Peyer's patch (tissue), 4 donors: ENCODE measurements at regions not wholly inside any gene's neighbourhood (a gene's known extent, or its start where the extent isn't known, plus 50 kb on each side); places are given as distances from the start of the nearest gene placed in this dataset.

Source experiments
- DNase-seq, 3 donors: peaks; one replicate each; pipeline ENCODE4 v3.0.0-alpha.2; 2017 to 2019
- H3K27ac ChIP-seq, 4 donors: fragments of 200-600 bp; sonication (generic); one replicate each; pipeline ENCODE4 v1.5.1; 2016 to 2019
- H3K27me3 ChIP-seq, 2 donors: fragments of 200-600 bp; sonication (generic); one replicate each; pipeline ENCODE4 v1.5.1; 2019
- H3K36me3 ChIP-seq, 3 donors: fragments of 200-600 bp; sonication (generic); one replicate each; pipeline ENCODE4 v1.5.1; 2016 to 2019
- H3K4me1 ChIP-seq, 4 donors: fragments of 200-600 bp; sonication (generic); one replicate each; pipeline ENCODE4 v1.5.1; 2016 to 2019
- H3K4me3 ChIP-seq, 4 donors: fragments of 200-600 bp; sonication (generic); 1 replicate in 3 of 4; 2 replicates in 1 of 4; pipeline ENCODE4 v1.5.1; 2016 to 2019; ENCODE audit warnings: mild to moderate bottlenecking in 1 of 4
- H3K9me3 ChIP-seq, 4 donors: fragments of 200-600 bp; sonication (generic); one replicate each; pipeline ENCODE4 v1.5.1; 2016 to 2019; ENCODE audit warnings: mild to moderate bottlenecking in 1 of 4
- CTCF ChIP-seq, 6 experiments: fragments of 450-650 bp in 4 of 6; fragments of 200-600 bp in 2 of 6; sonication (generic) in 1 of 6; IDR thresholded peaks; one replicate each; pipeline ENCODE4 v1.5.1; 2017 to 2019; ENCODE audit warnings: antibody characterized with exemption in 6 of 6, mild to moderate bottlenecking in 3 of 6, moderate library complexity in 1 of 6
- POLR2A ChIP-seq, 2 donors: fragments of 450-650 bp; IDR thresholded peaks; one replicate each; pipeline ENCODE4 v1.5.1; 2017; ENCODE audit warnings: antibody characterized with exemption in 2 of 2, mild to moderate bottlenecking in 2 of 2, moderate library complexity in 2 of 2

GRCh38 chr3:28727307-28727706 is 378.7 kb upstream of the AZI2 start:
- Histone ChIP-seq H3K36me3 (no peaks in the 10 kb centered on the region), H3K27me3 (no peaks in the 10 kb centered on the region), H3K4me3 (no peak overlapping the region), H3K9me3 (no peaks in the 10 kb centered on the region), H3K27ac (no peak overlapping the region), H3K4me1 (no peaks in the 10 kb centered on the region)
- DNase-seq: no peak
- TF ChIP-seq CTCF (IDR thresholded peaks at IDR 0.05) (no peak), POLR2A (IDR thresholded peaks at IDR 0.05) (no peak)

GRCh38 chr3:28738425-28738824 is 389.8 kb upstream of the AZI2 start:
- Histone ChIP-seq H3K4me3 (no peak overlapping the region), H3K4me1 (no peaks in the 10 kb centered on the region), H3K9me3 (no peaks in the 10 kb centered on the region), H3K36me3 (no peaks in the 10 kb centered on the region), H3K27me3 (no peaks in the 10 kb centered on the region), H3K27ac (no peak overlapping the region)
- DNase-seq: no peak
- TF ChIP-seq POLR2A (IDR thresholded peaks at IDR 0.05) (no peak), CTCF (IDR thresholded peaks at IDR 0.05) (no peak)

- no peaks in the 10 kb centered on the region for H3K4me1 ChIP-seq
- no peaks in the 10 kb centered on the region for H3K36me3 ChIP-seq
- no peaks in the 10 kb centered on the region for H3K27me3 ChIP-seq
- no peak overlapping the region for H3K27ac ChIP-seq
- TF ChIP-seq CTCF (IDR thresholded peaks at IDR 0.05): no peak
- no peak for TF ChIP-seq POLR2A (IDR thresholded peaks at IDR 0.05)
- no peak overlapping the region for H3K4me3 ChIP-seq
- no peaks in the 10 kb centered on the region for H3K9me3 ChIP-seq
- no peak for DNase-seq
Measured at GRCh38 chr3:28739647-28740046, 391.0 kb upstream of the AZI2 start.

- no peak for DNase-seq
- H3K27ac ChIP-seq: no peak overlapping the region
Measured at GRCh38 chr3:28743271-28743670, 394.6 kb upstream of the AZI2 start.

GRCh38 chr3:28743831-28744230 is 395.2 kb upstream of the AZI2 start:
- DNase-seq: no peak
- H3K36me3 ChIP-seq: no peaks in the 10 kb centered on the region
- no peak overlapping the region for H3K27ac ChIP-seq

More at GRCh38 chr3:28743271-28743670, 394.6 kb upstream of the AZI2 start:
- no peaks in the 10 kb centered on the region for H3K27me3 ChIP-seq
- no peaks in the 10 kb centered on the region for H3K9me3 ChIP-seq
- H3K36me3 ChIP-seq: no peaks in the 10 kb centered on the region
- H3K4me3 ChIP-seq: no peak overlapping the region
- TF ChIP-seq POLR2A (IDR thresholded peaks at IDR 0.05): no peak
- no peak for TF ChIP-seq CTCF (IDR thresholded peaks at IDR 0.05)
- H3K4me1 ChIP-seq: no peaks in the 10 kb centered on the region

More at GRCh38 chr3:28743831-28744230, 395.2 kb upstream of the AZI2 start:
- Histone ChIP-seq H3K27me3 (no peaks in the 10 kb centered on the region), H3K4me1 (no peaks in the 10 kb centered on the region), H3K4me3 (no peak overlapping the region), H3K9me3 (no peaks in the 10 kb centered on the region)
- TF ChIP-seq CTCF (IDR thresholded peaks at IDR 0.05): no peak
- no peak for TF ChIP-seq POLR2A (IDR thresholded peaks at IDR 0.05)
